Adrenal gland (tissue), 5 donors: ENCODE measurements at regions not wholly inside any gene's neighbourhood (a gene's known extent, or its start where the extent isn't known, plus 50 kb on each side); places are given as distances from the start of the nearest gene placed in this dataset.

ENCODE experiments used
- POLR2A ChIP-seq, 2 donors: fragments of 450-650 bp; IDR thresholded peaks; one replicate each; pipeline ENCODE4 v1.6.1; 2017; ENCODE audit warnings: antibody characterized with exemption in 2 of 2, mild to moderate bottlenecking in 2 of 2, moderate library complexity in 1 of 2
- TF ChIP-seq, protein P1 (sequence below), 6 experiments: fragments of 450-650 bp in 4 of 6; fragments of 200-600 bp in 2 of 6; sonication (generic) in 1 of 6; IDR thresholded peaks; 1 replicate in 5 of 6; 2 replicates in 1 of 6; pipeline versions ENCODE4 v1.5.1 to v1.8.0; 2016 to 2021; ENCODE audit warnings: antibody characterized with exemption in 6 of 6, mild to moderate bottlenecking in 2 of 6, moderate library complexity in 1 of 6
- donor health status: DM: no; HTN: no; CAD: no.

- TF ChIP-seq, protein P1, sequence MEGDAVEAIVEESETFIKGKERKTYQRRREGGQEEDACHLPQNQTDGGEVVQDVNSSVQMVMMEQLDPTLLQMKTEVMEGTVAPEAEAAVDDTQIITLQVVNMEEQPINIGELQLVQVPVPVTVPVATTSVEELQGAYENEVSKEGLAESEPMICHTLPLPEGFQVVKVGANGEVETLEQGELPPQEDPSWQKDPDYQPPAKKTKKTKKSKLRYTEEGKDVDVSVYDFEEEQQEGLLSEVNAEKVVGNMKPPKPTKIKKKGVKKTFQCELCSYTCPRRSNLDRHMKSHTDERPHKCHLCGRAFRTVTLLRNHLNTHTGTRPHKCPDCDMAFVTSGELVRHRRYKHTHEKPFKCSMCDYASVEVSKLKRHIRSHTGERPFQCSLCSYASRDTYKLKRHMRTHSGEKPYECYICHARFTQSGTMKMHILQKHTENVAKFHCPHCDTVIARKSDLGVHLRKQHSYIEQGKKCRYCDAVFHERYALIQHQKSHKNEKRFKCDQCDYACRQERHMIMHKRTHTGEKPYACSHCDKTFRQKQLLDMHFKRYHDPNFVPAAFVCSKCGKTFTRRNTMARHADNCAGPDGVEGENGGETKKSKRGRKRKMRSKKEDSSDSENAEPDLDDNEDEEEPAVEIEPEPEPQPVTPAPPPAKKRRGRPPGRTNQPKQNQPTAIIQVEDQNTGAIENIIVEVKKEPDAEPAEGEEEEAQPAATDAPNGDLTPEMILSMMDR (IDR thresholded peaks at IDR 0.05) = no peak
- no peak for TF ChIP-seq POLR2A (IDR thresholded peaks at IDR 0.05)
These were observed 789.8 kb upstream of the SLITRK5 start for GRCh38 chr13:86881390-86881789.
